ENCODE measurements at regions not wholly inside any gene's neighbourhood (a gene's known extent, or its start where the extent isn't known, plus 50 kb on each side); places are given as distances from the start of the nearest gene placed in this dataset.

- no peak for DNase-seq (ENCODE audit: low spot score)
These were observed 116.6 kb upstream of the C14orf180 start for GRCh38 chr14:104462651-104463630.

- no peak for DNase-seq (ENCODE audit: low spot score)
These were observed 114.7 kb upstream of the C14orf180 start for GRCh38 chr14:104464907-104465306.

GRCh38 chr14:104465482-104466390, 113.8 kb upstream of the C14orf180 start:
- DNase-seq (ENCODE audit: low spot score), result no peak

GRCh38 chr14:104467236-104467635, 112.3 kb upstream of the C14orf180 start:
- no peak for DNase-seq (ENCODE audit: low spot score)

GRCh38 chr14:104467641-104468040, 111.9 kb upstream of the C14orf180 start:
- no peak for DNase-seq (ENCODE audit: low spot score)

- DNase-seq (ENCODE audit: low spot score), result no peak
These were observed 110.0 kb upstream of the C14orf180 start for GRCh38 chr14:104469591-104469990.

GRCh38 chr14:104470588-104470987, 109.0 kb upstream of the C14orf180 start:
- DNase-seq (ENCODE audit: low spot score), result no peak

GRCh38 chr14:104471114-104471513, 108.5 kb upstream of the C14orf180 start:
- no peak for DNase-seq (ENCODE audit: low spot score)

- no peak for DNase-seq (ENCODE audit: low spot score)
These were observed 107.5 kb upstream of the C14orf180 start for GRCh38 chr14:104472073-104472472.

GRCh38 chr14:104472536-104473243, 106.9 kb upstream of the C14orf180 start:
- DNase-seq (ENCODE audit: low spot score), result no peak

- no peak for DNase-seq (ENCODE audit: low spot score)
These were observed 106.4 kb upstream of the C14orf180 start for GRCh38 chr14:104473244-104473565.

GRCh38 chr14:104473649-104474494, 105.7 kb upstream of the C14orf180 start:
- DNase-seq (ENCODE audit: low spot score), result no peak

GRCh38 chr14:104474495-104475213, 104.9 kb upstream of the C14orf180 start:
- no peak for DNase-seq (ENCODE audit: low spot score)

GRCh38 chr14:104475256-104475655, 104.3 kb upstream of the C14orf180 start:
- no peak for DNase-seq (ENCODE audit: low spot score)

GRCh38 chr14:104475802-104476201, 103.8 kb upstream of the C14orf180 start:
- no peak for DNase-seq (ENCODE audit: low spot score)

GRCh38 chr14:104476437-104476836, 103.1 kb upstream of the C14orf180 start:
- DNase-seq (ENCODE audit: low spot score), result no peak

- no peak for DNase-seq (ENCODE audit: low spot score)
These were observed 102.4 kb upstream of the C14orf180 start for GRCh38 chr14:104477117-104477623.

- no peak for DNase-seq (ENCODE audit: low spot score)
These were observed 101.7 kb upstream of the C14orf180 start for GRCh38 chr14:104477666-104478380.

- no peak for DNase-seq (ENCODE audit: low spot score)
These were observed 100.9 kb upstream of the C14orf180 start for GRCh38 chr14:104478656-104479055.

GRCh38 chr14:104479901-104480300, 99.7 kb upstream of the C14orf180 start:
- no peak for DNase-seq (ENCODE audit: low spot score)

Data from putamen (tissue), 1 donor.